ENCODE measurements at regions not wholly inside any gene's neighbourhood (a gene's known extent, or its start where the extent isn't known, plus 50 kb on each side); places are given as distances from the start of the nearest gene placed in this dataset.

- TF ChIP-seq ZNF407 (IDR thresholded peaks at IDR 0.05; ENCODE audit: low read depth), result no peak
- no peak for TF ChIP-seq SMAD1 (IDR thresholded peaks at IDR 0.05; ENCODE audit: low read depth, low read length, partially characterized antibody)
- TF ChIP-seq PHF8 (IDR thresholded peaks at IDR 0.05; ENCODE audit: borderline replicate concordance, low read length), result no peak
- no peak for TF ChIP-seq ZNF212 (CRISPR knock-in tag; IDR thresholded peaks at IDR 0.05)
These were observed 425.6 kb downstream of the RASEF start (continued) for GRCh38 chr9:82637368-82637767.

Data from K562 (cell line).